ENCODE measurements at regions not wholly inside any gene's neighbourhood (a gene's known extent, or its start where the extent isn't known, plus 50 kb on each side); places are given as distances from the start of the nearest gene placed in this dataset.

- no peaks in the 10 kb centered on the region for H3K27me3 ChIP-seq
- no peak for TF ChIP-seq POLR2A (IDR thresholded peaks at IDR 0.05)
- TF ChIP-seq CTCF (IDR thresholded peaks at IDR 0.05), result no peak
- DNase-seq (no peak), ATAC-seq (no peak)
- H3K27ac ChIP-seq, result no peak overlapping the region
- no peaks in the 10 kb centered on the region for H3K36me3 ChIP-seq (replicated peaks in 1 of 2; ENCODE audit: insufficient read depth in 1 of 2, low read depth in 2 of 2)
- H3K4me3 ChIP-seq, result no peak overlapping the region
- no peaks in the 10 kb centered on the region for H3K9me3 ChIP-seq
- intact Hi-C loops (cut with DNase I), result no loop called here
- H3K4me1 ChIP-seq, result no peaks in the 10 kb centered on the region
- 79 to 80% methylated on average over 2 of the region's 2 CpGs for WGBS, 2 donors
Measured at GRCh38 chr14:62066304-62066703, 304.1 kb downstream of the SNAPC1 start.

GRCh38 chr14:62071039-62071438 is 308.8 kb downstream of the SNAPC1 start:
- 57 to 62% methylated on average over 2 of the region's 2 CpGs for WGBS, 2 donors
- Histone ChIP-seq H3K4me3 (no peak overlapping the region), H3K36me3 (replicated peaks in 1 of 2; ENCODE audit: insufficient read depth in 1 of 2, low read depth in 2 of 2) (no peaks in the 10 kb centered on the region), H3K4me1 (no peaks in the 10 kb centered on the region), H3K9me3 (no peaks in the 10 kb centered on the region), H3K27ac (no peak overlapping the region), H3K27me3 (no peaks in the 10 kb centered on the region)
- DNase-seq, result no peak
- intact Hi-C loops (cut with DNase I), result no loop called here
- no peak for ATAC-seq
- no peak for TF ChIP-seq POLR2A (IDR thresholded peaks at IDR 0.05)
- no peak for TF ChIP-seq CTCF (IDR thresholded peaks at IDR 0.05)

GRCh38 chr14:62076368-62076767 is 314.1 kb downstream of the SNAPC1 start:
- Histone ChIP-seq H3K4me3 (no peak overlapping the region), H3K4me1 (no peaks in the 10 kb centered on the region), H3K27me3 (no peaks in the 10 kb centered on the region), H3K36me3 (replicated peaks in 1 of 2; ENCODE audit: insufficient read depth in 1 of 2, low read depth in 2 of 2) (no peaks in the 10 kb centered on the region), H3K27ac (no peak overlapping the region), H3K9me3 (no peaks in the 10 kb centered on the region)
- intact Hi-C loops (cut with DNase I), result no loop called here
- TF ChIP-seq CTCF (IDR thresholded peaks at IDR 0.05), result no peak
- TF ChIP-seq POLR2A (IDR thresholded peaks at IDR 0.05), result no peak
- 91% methylated on average over 4 of the region's 4 CpGs for WGBS, 2 donors
- DNase-seq, result no peak
- ATAC-seq, result no peak

GRCh38 chr14:62076825-62077605 is 314.8 kb downstream of the SNAPC1 start:
- H3K9me3 ChIP-seq, result no peaks in the 10 kb centered on the region
- TF ChIP-seq CTCF (IDR thresholded peaks at IDR 0.05) (no peak), POLR2A (IDR thresholded peaks at IDR 0.05) (no peak)
- intact Hi-C loops (cut with DNase I), result no loop called here
- H3K36me3 ChIP-seq (replicated peaks in 1 of 2; ENCODE audit: insufficient read depth in 1 of 2, low read depth in 2 of 2), result no peaks in the 10 kb centered on the region
- H3K27ac ChIP-seq, result no peak overlapping the region
- no peak for ATAC-seq
- no peak overlapping the region for H3K4me3 ChIP-seq
- H3K4me1 ChIP-seq, result no peaks in the 10 kb centered on the region
- no peaks in the 10 kb centered on the region for H3K27me3 ChIP-seq
- 67 to 69% methylated on average over 6 of the region's 6 CpGs for WGBS, 2 donors
- no peak for DNase-seq

- DNase-seq, result no peak
- Histone ChIP-seq H3K4me3 (no peak overlapping the region), H3K9me3 (no peaks in the 10 kb centered on the region), H3K27me3 (no peaks in the 10 kb centered on the region), H3K4me1 (no peaks in the 10 kb centered on the region), H3K27ac (no peak overlapping the region), H3K36me3 (replicated peaks in 1 of 2; ENCODE audit: insufficient read depth in 1 of 2, low read depth in 2 of 2) (no peaks in the 10 kb centered on the region)
- WGBS, 2 donors, result 81 to 84% methylated on average over 4 of the region's 4 CpGs
- no peak for TF ChIP-seq POLR2A (IDR thresholded peaks at IDR 0.05)
- TF ChIP-seq CTCF (IDR thresholded peaks at IDR 0.05), result no peak
- ATAC-seq, result no peak
- intact Hi-C loops (cut with DNase I), result no loop called here
Measured at GRCh38 chr14:62077676-62078261, 315.5 kb downstream of the SNAPC1 start.

All from body of pancreas (tissue), 4 donors.